SHP77 treated with DMSO at 0.1 percent for 48 hours (cell line): ENCODE measurements at regions not wholly inside any gene's neighbourhood (a gene's known extent, or its start where the extent isn't known, plus 50 kb on each side); places are given as distances from the start of the nearest gene placed in this dataset.

Source experiments
- DNase-seq: peaks from one replicate; lab custom pipeline; 2025; lab: John Stamatoyannopoulos, UW

- DNase-seq = no peak
These were observed 825.7 kb downstream of the OLFM4 start for GRCh38 chr13:53854321-53854720.

GRCh38 chr13:53856573-53857195 is 828.1 kb downstream of the OLFM4 start:
- no peak for DNase-seq

- no peak for DNase-seq
These were observed 834.9 kb downstream of the OLFM4 start for GRCh38 chr13:53863520-53863919.

- peak; percentile 89 for DNase-seq
These were observed 844.9 kb downstream of the OLFM4 start for GRCh38 chr13:53873558-53873957.

GRCh38 chr13:53878861-53879260 is 850.2 kb downstream of the OLFM4 start:
- no peak for DNase-seq

GRCh38 chr13:53885997-53886396 is 857.4 kb downstream of the OLFM4 start:
- no peak for DNase-seq

- DNase-seq = no peak
These were observed 862.1 kb downstream of the OLFM4 start for GRCh38 chr13:53890696-53891095.

- no peak for DNase-seq
These were observed 873.0 kb downstream of the OLFM4 start for GRCh38 chr13:53901593-53901992.

- DNase-seq = no peak
These were observed 879.3 kb downstream of the OLFM4 start for GRCh38 chr13:53907891-53908290.

- peak; percentile 49 for DNase-seq
These were observed 892.3 kb downstream of the OLFM4 start for GRCh38 chr13:53920916-53921315.

GRCh38 chr13:53921473-53921872 is 892.9 kb downstream of the OLFM4 start:
- no peak for DNase-seq

GRCh38 chr13:53941588-53942190 is 913.1 kb downstream of the OLFM4 start:
- no peak for DNase-seq

GRCh38 chr13:53946500-53946899 is 917.9 kb downstream of the OLFM4 start:
- DNase-seq = no peak

- DNase-seq = no peak
These were observed 924.6 kb downstream of the OLFM4 start for GRCh38 chr13:53953183-53953582.
